Stimulated activated CD4-positive, alpha-beta T cell treated with anti-CD3 and anti-CD28 coated beads, Interleukin-12 subunit alpha, Interleukin-12 subunit beta, amount 100 ng/mL, for 24 hours (primary cell): ENCODE measurements at regions not wholly inside any gene's neighbourhood (a gene's known extent, or its start where the extent isn't known, plus 50 kb on each side); places are given as distances from the start of the nearest gene placed in this dataset.

Source experiments
- DNase-seq, 2 experiments: peaks; one replicate each; pipeline ENCODE4 v3.0.0-alpha.2; 2020; ENCODE audit warnings: low read depth in 2 of 2

- DNase-seq: no peak
Observed at GRCh38 chr1:208584167-208584755, 340.1 kb upstream of the PLXNA2 start.

GRCh38 chr1:208587110-208587509 lies 342.9 kb upstream of the PLXNA2 start:
- no peak for DNase-seq

GRCh38 chr1:208593306-208594006 lies 349.3 kb upstream of the PLXNA2 start:
- no peak for DNase-seq

GRCh38 chr1:208595236-208595635 lies 351.1 kb upstream of the PLXNA2 start:
- no peak for DNase-seq

- DNase-seq: no peak
Observed at GRCh38 chr1:208595745-208596144, 351.6 kb upstream of the PLXNA2 start.

GRCh38 chr1:208597571-208597970 lies 353.4 kb upstream of the PLXNA2 start:
- DNase-seq: no peak

GRCh38 chr1:208598021-208598420 lies 353.8 kb upstream of the PLXNA2 start:
- no peak for DNase-seq

GRCh38 chr1:208599063-208599462 lies 354.9 kb upstream of the PLXNA2 start:
- no peak for DNase-seq

- DNase-seq: no peak
Observed at GRCh38 chr1:208600456-208601190, 356.4 kb upstream of the PLXNA2 start.

- DNase-seq: no peak
Observed at GRCh38 chr1:208601561-208601960, 357.4 kb upstream of the PLXNA2 start.

- DNase-seq: no peak
Observed at GRCh38 chr1:208603721-208604120, 359.5 kb upstream of the PLXNA2 start.

- DNase-seq: no peak
Observed at GRCh38 chr1:208604295-208604694, 360.1 kb upstream of the PLXNA2 start.

- no peak for DNase-seq
Observed at GRCh38 chr1:208606959-208607358, 362.8 kb upstream of the PLXNA2 start.

- no peak for DNase-seq
Observed at GRCh38 chr1:208607616-208608015, 363.4 kb upstream of the PLXNA2 start.

- DNase-seq: no peak
Observed at GRCh38 chr1:208614610-208615009, 370.4 kb upstream of the PLXNA2 start.

- no peak for DNase-seq
Observed at GRCh38 chr1:208615371-208615770, 371.2 kb upstream of the PLXNA2 start.

GRCh38 chr1:208616776-208617175 lies 372.6 kb upstream of the PLXNA2 start:
- no peak for DNase-seq

- no peak for DNase-seq
Observed at GRCh38 chr1:208628022-208628914, 384.1 kb upstream of the PLXNA2 start.

- no peak for DNase-seq
Observed at GRCh38 chr1:208631092-208631491, 386.9 kb upstream of the PLXNA2 start.

- no peak for DNase-seq
Observed at GRCh38 chr1:208631506-208631905, 387.3 kb upstream of the PLXNA2 start.

- DNase-seq: no peak
Observed at GRCh38 chr1:208634346-208635140, 390.4 kb upstream of the PLXNA2 start.
